ENCODE measurements at regions not wholly inside any gene's neighbourhood (a gene's known extent, or its start where the extent isn't known, plus 50 kb on each side); places are given as distances from the start of the nearest gene placed in this dataset.

GRCh38 chr5:74954919-74955318 is 88.7 kb upstream of the FAM169A start:
- DNase-seq: no peak

DNA sequence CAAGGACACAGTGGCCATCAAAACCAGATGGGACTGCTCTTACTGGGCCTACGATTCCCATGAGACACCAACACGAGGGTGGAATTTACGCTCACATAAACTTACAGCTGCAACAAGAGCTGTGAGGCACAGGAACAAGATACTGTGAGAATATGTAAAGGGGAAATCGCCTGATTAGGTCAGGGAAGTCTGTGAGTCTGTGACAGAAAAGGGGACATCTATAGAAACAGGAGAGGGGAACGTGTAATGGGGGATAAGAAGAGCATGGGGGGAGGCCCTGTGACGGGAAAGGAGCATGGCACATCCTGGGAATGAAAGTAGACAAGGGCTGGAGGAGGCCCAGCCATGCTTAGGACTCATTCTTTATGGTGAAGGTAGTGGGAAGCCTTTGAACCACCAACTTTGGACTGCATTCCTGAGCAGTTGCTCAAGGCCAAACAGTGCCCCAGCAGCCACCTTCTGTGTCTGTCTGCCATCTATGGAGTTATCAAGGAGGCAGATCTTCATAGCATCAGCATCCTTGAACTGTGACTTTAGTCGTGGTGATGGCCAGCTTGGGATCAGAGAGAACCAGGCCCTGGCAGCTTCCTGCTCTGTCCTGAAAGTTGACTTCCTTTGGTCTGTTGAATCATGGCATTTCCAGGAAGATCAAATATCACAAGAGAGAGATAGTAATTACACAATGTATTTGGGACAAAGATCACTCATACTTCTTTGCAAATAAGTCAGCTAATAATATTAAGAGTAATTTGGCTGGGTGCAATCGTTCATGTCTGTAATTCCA is 87.9 kb upstream of the FAM169A start:
- no peak for DNase-seq

DNA sequence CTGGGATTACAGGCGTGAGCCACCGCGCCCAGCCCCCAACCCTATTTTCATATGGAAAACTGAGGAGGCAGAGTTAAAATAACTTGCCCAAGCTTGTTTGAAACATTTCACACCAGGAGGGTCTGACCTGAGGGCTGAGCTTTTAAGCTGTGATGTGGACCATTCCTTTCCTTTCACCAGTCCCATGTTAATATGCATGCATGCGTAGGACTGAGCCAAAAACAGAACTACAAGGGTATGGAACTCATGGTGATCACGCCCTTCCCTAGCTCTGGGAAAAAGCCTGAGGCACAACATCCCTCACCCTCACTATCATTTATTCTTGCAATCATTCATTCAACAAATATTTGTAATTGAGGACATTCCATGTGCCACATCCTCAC is 87.4 kb upstream of the FAM169A start:
- DNase-seq: no peak

- DNase-seq: no peak
Observed at GRCh38 chr5:74952406-74952805, 86.2 kb upstream of the FAM169A start.

DNA sequence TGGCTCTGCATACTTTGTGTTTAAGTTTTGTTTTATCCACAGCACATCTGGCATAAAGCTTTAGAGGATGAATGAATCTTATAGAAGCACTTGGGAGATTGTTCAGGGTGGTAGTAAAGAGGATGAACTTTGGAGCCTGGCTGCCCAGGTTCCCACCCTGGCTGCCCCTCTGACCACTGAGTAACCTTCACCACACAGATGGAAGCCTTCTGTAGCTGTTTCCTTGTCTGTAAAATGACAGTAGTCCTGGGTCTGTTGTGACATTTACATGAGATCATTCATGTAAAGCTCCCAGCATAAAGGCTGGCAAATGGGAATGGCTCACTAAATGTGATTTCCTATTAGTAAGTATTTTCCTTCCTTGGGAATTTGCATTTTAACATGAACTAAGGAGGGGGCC is 85.7 kb upstream of the FAM169A start:
- DNase-seq: no peak

DNA sequence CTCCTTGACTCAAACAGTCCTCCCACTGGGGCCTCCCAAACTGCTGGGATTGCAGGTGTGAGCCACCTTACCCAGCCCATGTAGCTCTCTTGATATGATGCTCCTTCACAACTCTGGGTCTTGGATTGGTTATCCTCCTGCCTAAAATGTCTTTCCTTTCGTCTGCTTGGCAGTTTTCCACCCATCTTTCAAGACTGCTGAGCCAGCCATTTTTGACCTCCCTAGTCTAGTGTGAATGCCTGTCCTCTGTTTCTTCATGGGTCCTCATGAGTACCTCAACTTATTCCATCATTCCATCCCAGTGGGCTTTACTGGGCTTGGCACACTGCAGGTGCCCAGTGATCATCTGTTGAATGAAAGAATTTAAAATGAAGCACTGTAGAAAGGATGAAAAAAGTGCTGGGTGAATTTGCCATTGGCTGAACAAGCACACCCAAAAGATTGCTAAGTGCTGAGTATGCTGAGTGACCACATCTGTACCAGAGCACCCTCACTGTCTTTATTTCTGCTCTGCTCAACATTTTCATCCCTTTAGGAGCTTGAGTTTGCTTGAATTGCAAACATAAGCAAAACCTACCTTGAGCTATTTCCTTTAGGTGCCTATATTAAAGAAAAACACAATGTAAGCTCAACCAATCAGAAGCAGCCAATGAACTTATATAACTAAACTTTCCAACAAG is 84.8 kb upstream of the FAM169A start:
- no peak for DNase-seq

GRCh38 chr5:74949976-74950375 is 83.8 kb upstream of the FAM169A start:
- DNase-seq: no peak

DNA sequence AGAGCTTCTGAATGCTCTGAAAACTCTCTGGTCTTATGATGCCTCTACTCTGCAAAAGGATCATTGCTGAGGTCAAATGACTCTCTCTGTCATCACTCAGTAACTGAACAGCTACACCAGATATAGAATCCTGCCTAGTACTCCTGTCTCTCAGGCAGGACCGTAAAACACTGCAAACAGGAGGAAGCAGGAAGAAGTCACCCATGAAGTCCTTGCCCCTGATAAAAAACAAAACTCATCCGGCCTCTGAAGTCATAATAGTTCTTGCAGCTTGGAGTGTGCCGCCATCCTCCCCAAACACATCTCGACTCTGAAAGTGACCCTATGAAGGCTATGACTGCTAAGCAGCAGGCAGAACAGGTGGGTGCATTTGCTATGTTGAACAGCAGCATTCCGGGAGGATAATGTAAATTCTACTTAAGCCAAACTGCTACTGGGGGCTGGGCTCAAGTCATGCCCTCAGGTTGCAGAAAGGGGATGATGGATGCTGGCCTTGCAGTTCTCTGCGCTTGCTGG is 81.9 kb upstream of the FAM169A start:
- no peak for DNase-seq

- DNase-seq: no peak
Observed at GRCh38 chr5:74946471-74946870, 80.3 kb upstream of the FAM169A start.

DNA sequence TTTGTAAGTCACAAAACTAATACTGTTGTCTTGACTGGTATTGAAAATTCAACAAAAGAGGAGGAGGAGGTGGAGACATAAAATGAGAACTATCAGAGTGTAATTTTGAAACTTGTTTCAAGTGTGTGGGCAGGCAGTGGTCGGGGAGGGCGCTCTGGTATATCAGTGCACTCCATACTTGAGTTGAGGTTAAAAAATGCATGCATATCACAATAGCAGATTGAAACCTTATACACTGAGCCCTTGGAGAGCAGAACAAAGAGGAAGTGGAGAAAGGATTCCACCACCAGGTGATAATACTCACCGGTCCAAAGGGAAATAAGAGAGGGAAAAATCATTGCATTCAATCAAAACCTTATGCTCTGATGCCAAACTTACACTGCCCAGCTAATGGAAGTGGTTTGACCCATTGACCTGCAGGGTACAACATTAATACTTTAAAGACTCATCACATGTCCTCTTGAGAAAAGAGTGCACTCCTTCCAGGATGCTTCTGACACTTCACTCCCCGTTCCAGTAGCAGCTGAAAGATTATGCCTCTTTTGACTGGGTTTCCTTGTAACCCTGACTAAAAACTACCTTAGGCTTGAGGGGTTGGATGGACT is 79.5 kb upstream of the FAM169A start:
- DNase-seq: no peak

DNA sequence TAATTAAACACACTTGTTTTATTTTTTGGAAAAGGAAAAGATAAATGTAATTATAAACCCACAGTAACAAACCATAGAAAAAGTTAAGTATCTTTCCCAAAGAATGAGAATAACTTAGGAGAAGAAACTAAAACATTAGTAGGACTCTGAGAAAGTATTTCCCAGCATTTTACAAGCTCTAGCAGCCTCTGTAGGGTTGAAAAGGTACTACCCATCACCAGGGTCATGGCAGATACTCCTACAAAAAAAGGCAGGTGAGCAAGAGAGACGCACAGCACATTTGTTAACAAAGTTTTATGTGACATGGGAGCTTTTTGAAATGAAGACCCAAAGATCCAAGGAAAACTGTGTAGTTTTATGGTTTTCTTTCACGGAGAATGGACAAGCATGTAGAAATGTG is 77.7 kb upstream of the FAM169A start:
- DNase-seq: no peak

DNA sequence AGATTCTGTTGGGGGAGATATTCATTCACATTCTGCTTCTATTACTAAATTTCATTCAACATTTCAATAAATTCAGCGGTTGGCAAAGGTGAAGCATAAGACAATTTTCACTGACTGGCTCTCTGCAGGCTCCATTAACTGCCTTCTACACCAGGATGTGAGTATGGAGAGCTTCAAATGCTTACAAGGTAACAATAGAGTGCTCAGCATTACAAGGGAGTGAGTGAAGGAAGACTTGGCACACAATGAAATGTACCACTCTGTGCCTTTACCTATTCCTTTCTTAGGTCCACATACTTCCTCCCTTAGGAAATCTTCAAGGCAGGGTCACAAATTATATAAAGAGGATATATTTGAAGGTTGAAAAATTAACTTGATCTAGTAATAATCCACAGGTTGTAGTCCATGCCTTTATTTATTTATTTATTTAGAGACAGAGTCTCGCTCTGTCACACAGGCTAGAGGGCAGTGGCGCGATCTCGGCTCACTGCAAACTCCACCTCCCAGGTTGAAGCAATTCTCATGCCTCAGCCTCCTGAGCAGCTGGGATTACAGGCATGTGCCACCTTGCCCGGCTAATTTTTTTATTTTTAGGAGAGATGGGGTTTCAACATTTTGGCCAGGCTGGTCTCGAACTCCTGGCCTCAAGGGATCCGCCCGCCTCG is 76.6 kb upstream of the FAM169A start:
- DNase-seq: no peak

GRCh38 chr5:74940782-74941353 is 74.7 kb upstream of the FAM169A start:
- DNase-seq: no peak

DNA sequence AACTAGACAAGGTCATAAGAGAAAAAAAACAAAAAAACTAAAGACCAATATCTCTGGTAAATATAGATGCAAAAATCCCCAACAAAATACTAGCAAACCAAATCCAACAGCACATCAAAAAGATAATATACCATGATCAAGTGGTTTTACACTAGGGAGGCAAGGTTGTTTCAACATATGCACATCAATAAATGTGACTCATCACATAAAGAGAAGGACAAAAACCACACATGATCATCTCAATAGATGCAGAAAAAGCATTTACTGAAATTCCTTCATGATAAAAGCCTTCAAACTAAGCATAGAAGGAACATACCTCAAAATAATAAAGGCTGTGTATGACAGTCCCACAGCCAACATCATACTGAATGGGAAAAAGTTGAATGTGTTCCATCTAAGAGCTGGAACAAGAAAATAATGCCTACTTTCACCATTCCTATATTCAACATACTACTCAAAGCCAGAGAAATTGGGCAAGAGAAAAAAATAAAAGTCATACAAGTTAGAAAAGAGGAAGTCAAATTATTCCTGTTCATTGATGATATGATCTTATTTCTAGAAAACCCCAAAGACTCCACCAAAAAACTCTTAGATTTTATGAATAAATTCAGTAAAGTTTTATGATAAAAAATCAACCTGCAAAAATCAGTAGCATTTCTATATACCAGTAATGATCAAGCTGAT is 72.2 kb upstream of the FAM169A start:
- no peak for DNase-seq

GRCh38 chr5:74935752-74936091 is 69.5 kb upstream of the FAM169A start:
- DNase-seq: no peak

GRCh38 chr5:74934949-74935751 is 69.0 kb upstream of the FAM169A start:
- DNase-seq: no peak

- no peak for DNase-seq
Observed at GRCh38 chr5:74927336-74927735, 61.1 kb upstream of the FAM169A start.

DNA sequence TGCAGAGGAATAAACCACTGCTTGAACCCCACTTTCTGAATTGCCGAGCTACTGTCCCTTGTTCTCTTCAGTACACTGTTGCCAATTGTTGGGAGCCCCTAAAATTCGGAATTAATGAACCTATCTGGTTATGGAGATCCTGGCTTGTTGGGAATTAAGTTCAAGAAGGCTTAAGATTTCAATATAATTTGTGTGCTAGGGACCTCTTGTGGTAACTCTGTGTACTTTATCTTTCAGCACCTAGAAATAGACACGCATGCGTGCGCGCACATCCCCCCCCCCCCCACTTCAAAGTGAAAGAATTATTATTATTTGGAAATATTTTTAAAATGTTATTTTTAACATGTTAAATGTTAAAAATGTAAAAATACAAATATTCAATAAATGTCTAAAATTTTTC is 53.3 kb upstream of the FAM169A start:
- DNase-seq: peak in 36 of 56 donors; percentile 0 to 67 (median 13)

DNA sequence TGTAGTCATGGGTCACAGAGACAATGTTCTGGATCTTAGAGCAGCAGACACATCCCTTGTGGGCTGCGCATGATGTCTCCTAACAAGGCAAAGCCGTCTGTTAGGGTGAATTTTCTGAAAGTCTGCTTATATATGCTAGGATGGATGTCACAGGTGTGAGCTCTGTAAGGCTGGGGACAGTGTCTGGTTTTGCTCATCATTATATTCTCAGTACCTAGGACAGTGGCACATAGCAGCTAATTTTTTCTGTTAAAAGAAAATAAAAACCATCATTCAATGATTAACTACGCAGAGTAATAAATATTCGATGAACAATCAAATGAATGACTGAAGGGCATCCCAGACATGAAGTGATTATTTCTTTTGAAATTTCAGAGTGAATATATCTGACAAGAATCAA is 52.9 kb upstream of the FAM169A start:
- DNase-seq: no peak

DNA sequence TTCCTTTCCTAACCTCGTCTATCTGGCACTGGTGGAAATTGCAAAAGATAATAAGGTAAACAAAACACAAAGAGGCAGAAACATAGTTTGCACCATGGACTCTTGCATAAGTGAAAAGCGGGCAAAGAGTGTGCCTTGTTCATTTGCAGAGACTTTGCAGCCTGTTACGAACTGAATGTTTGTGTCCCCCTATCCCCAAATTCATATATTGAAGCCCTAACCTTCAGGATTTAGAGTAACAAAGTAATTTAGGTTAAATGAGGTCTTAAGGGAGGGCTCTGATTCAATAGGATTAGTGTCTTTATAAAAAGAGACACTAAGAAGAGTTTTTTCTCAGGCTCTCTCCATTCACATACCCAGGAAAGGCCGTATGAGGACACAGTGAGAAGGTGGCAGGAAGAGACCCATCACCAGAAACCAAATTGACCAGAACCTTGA is 52.1 kb upstream of the FAM169A start:
- no peak for DNase-seq
